Ascending aorta (tissue), 2 donors: ENCODE measurements at regions not wholly inside any gene's neighbourhood (a gene's known extent, or its start where the extent isn't known, plus 50 kb on each side); places are given as distances from the start of the nearest gene placed in this dataset.

Experiments
- DNase-seq, 2 donors: peaks; one replicate each; pipeline ENCODE4 v3.0.0-alpha.2; 2019; ENCODE audit warnings: low spot score in 2 of 2
- H3K27ac ChIP-seq, 2 donors: fragments of 200-600 bp; sonication (generic); one replicate each; pipeline ENCODE4 v1.5.1; 2016 to 2017; ENCODE audit warnings: mild to moderate bottlenecking in 1 of 2
- H3K27me3 ChIP-seq: fragments of 200-600 bp; sonication (generic); one replicate; pipeline ENCODE4 v1.5.1; 2017
- H3K36me3 ChIP-seq, 2 donors: fragments of 200-600 bp; sonication (generic); one replicate each; pipeline ENCODE4 v1.5.1; 2016
- H3K4me1 ChIP-seq, 2 donors: fragments of 200-600 bp; sonication (generic); one replicate each; pipeline ENCODE4 v1.5.1; 2016 to 2017; ENCODE audit warnings: mild to moderate bottlenecking in 1 of 2
- H3K4me3 ChIP-seq, 2 donors: fragments of 200-600 bp; sonication (generic); one replicate each; pipeline ENCODE4 v1.5.1; 2016 to 2017; ENCODE audit warnings: mild to moderate bottlenecking in 1 of 2
- H3K9me3 ChIP-seq, 2 donors: fragments of 200-600 bp; sonication (generic); one replicate each; pipeline ENCODE4 v1.5.1; 2016
- CTCF ChIP-seq, 3 experiments: fragments of 200-600 bp in 2 of 3; fragments of 450-650 bp in 1 of 3; sonication (generic) in 2 of 3; IDR thresholded peaks; one replicate each; pipeline ENCODE4 v1.5.1; 2016 to 2019; ENCODE audit warnings: antibody characterized with exemption in 3 of 3, mild to moderate bottlenecking in 1 of 3, moderate library complexity in 1 of 3
- intact Hi-C: fragments of 100-400 bp; cut with DNase I; formaldehyde crosslinking; loops from one replicate; pipeline ENCODE4 v1.15.1; 2023

- H3K27ac ChIP-seq: peak overlapping the region; percentile 92 to 93
- intact Hi-C loops: loop anchor here (5.0 to 10.0 kb wide), 2 partner anchors 44 to 496 kb away; no protein-coding TSS in a partner anchor
- no peaks in the 10 kb centered on the region for H3K9me3 ChIP-seq
- no peak for TF ChIP-seq CTCF (IDR thresholded peaks at IDR 0.05)
- H3K27me3 ChIP-seq: no peaks in the 10 kb centered on the region
- H3K4me3 ChIP-seq: peak overlapping the region; percentile 57 to 65
- H3K36me3 ChIP-seq: no peaks in the 10 kb centered on the region
- DNase-seq: no peak
- H3K4me1 ChIP-seq: peaks cover 4 to 21% of the 10 kb centered on the region in 2 donors
These were observed 132.7 kb downstream of the GLI2 start for GRCh38 chr2:120868366-120868765.

- no peak for DNase-seq
- H3K27ac ChIP-seq: peak overlapping the region; percentile 92 to 93
- H3K4me1 ChIP-seq: peaks cover 4 to 27% of the 10 kb centered on the region in 2 donors
- no peaks in the 10 kb centered on the region for H3K36me3 ChIP-seq
- H3K9me3 ChIP-seq: no peaks in the 10 kb centered on the region
- no peak overlapping the region for H3K4me3 ChIP-seq
- intact Hi-C loops: loop anchor here (5.0 to 10.0 kb wide), 2 partner anchors 43 to 496 kb away; no protein-coding TSS in a partner anchor
- no peaks in the 10 kb centered on the region for H3K27me3 ChIP-seq
- no peak for TF ChIP-seq CTCF (IDR thresholded peaks at IDR 0.05)
These were observed 133.5 kb downstream of the GLI2 start for GRCh38 chr2:120869036-120869729.

- H3K9me3 ChIP-seq: no peaks in the 10 kb centered on the region
- TF ChIP-seq CTCF (IDR thresholded peaks at IDR 0.05): no peak
- no peak for DNase-seq
- H3K27me3 ChIP-seq: no peaks in the 10 kb centered on the region
- intact Hi-C loops: loop anchor here (5.0 to 10.0 kb wide), 2 partner anchors 42 to 495 kb away; no protein-coding TSS in a partner anchor
- peaks cover 4 to 31% of the 10 kb centered on the region in 2 donors for H3K4me1 ChIP-seq
- peak overlapping the region in 1 of 2 donors; percentile 92 for H3K27ac ChIP-seq
- H3K36me3 ChIP-seq: no peaks in the 10 kb centered on the region
- no peak overlapping the region for H3K4me3 ChIP-seq
These were observed 134.2 kb downstream of the GLI2 start for GRCh38 chr2:120869730-120870466.

GRCh38 chr2:120870467-120870788, 134.8 kb downstream of the GLI2 start:
- Histone ChIP-seq H3K4me3 (no peak overlapping the region), H3K27ac (no peak overlapping the region), H3K9me3 (no peaks in the 10 kb centered on the region), H3K4me1 (peaks cover 4 to 36% of the 10 kb centered on the region in 2 donors), H3K27me3 (no peaks in the 10 kb centered on the region), H3K36me3 (no peaks in the 10 kb centered on the region)
- DNase-seq: no peak
- intact Hi-C loops: no loop called here
- TF ChIP-seq CTCF (IDR thresholded peaks at IDR 0.05): no peak

GRCh38 chr2:120871016-120871635, 135.5 kb downstream of the GLI2 start:
- H3K4me1 ChIP-seq: peaks cover 4 to 36% of the 10 kb centered on the region in 2 donors
- H3K27ac ChIP-seq: no peak overlapping the region
- DNase-seq: no peak
- no peaks in the 10 kb centered on the region for H3K9me3 ChIP-seq
- H3K27me3 ChIP-seq: no peaks in the 10 kb centered on the region
- intact Hi-C loops: no loop called here
- no peak overlapping the region for H3K4me3 ChIP-seq
- H3K36me3 ChIP-seq: no peaks in the 10 kb centered on the region
- no peak for TF ChIP-seq CTCF (IDR thresholded peaks at IDR 0.05)
